HCT116 (cell line): ENCODE measurements at regions not wholly inside any gene's neighbourhood (a gene's known extent, or its start where the extent isn't known, plus 50 kb on each side); places are given as distances from the start of the nearest gene placed in this dataset.

Experiments
- EZH2 ChIP-seq: fragments of 200-600 bp; sonication (generic); IDR thresholded peaks from 2 replicates; pipeline ENCODE4 v1.6.1; 2017; ENCODE audit warnings: antibody characterized with exemption, mixed run types
- EZH2phosphoT487 ChIP-seq: fragments of 200-600 bp; IDR thresholded peaks from 2 replicates; pipeline ENCODE4 v1.6.1; 2018; ENCODE audit warnings: antibody characterized with exemption, borderline replicate concordance
- JUND ChIP-seq: IDR thresholded peaks from 2 replicates; pipeline ENCODE4 v1.6.1; 2012
- POLR2A ChIP-seq: IDR thresholded peaks from 2 replicates; pipeline ENCODE4 v1.7.0; 2011; ENCODE audit warnings: borderline replicate concordance; ENCODE audit not compliant: insufficient read depth, insufficient read length; ENCODE audit errors: extremely low read depth
- POLR2AphosphoS5 ChIP-seq: IDR thresholded peaks from 2 replicates; pipeline ENCODE4 v1.6.1; 2011; ENCODE audit warnings: mild to moderate bottlenecking, low read depth, low read length, moderate library complexity
- RAD21 ChIP-seq: IDR thresholded peaks from 2 replicates; pipeline ENCODE4 v1.6.1; 2012; ENCODE audit warnings: low read depth, mild to moderate bottlenecking
- SIN3A ChIP-seq: IDR thresholded peaks from 2 replicates; pipeline ENCODE4 v1.6.1; 2012; ENCODE audit warnings: low read depth
- SP1 ChIP-seq: IDR thresholded peaks from 2 replicates; pipeline ENCODE4 v1.6.1; 2012; ENCODE audit warnings: low read depth
- ZNF274 ChIP-seq: fragments of 200-500 bp; sonication (Bioruptor generic); IDR thresholded peaks from 2 replicates; pipeline ENCODE4 v1.6.1; 2014; ENCODE audit warnings: mild to moderate bottlenecking, low read depth, low read length, inconsistent platforms
- TF ChIP-seq, protein P1 (sequence below), 3 experiments: fragments of 200-600 bp in 1 of 3; sonication (generic) in 1 of 3; IDR thresholded peaks in 2 of 3; conservative IDR thresholded peaks in 1 of 3; 2 replicates each; pipeline ENCODE4 v1.5.1; 2012 to 2017; ENCODE audit warnings: low read depth in 2 of 3, low read length in 2 of 3, antibody characterized with exemption in 1 of 3, borderline replicate concordance in 1 of 3, control low read depth in 1 of 3, mild to moderate bottlenecking in 1 of 3, mixed read lengths in 1 of 3, mixed run types in 1 of 3, moderate library complexity in 1 of 3; ENCODE audit not compliant: insufficient read depth in 1 of 3
- TF ChIP-seq, protein P2 (sequence below): IDR thresholded peaks from 2 replicates; pipeline ENCODE4 v1.6.1; 2011; ENCODE audit warnings: mild to moderate bottlenecking, low read length, moderate library complexity; ENCODE audit not compliant: insufficient replicate concordance; ENCODE audit errors: extremely low read depth
- TF ChIP-seq, protein P3 (sequence below): IDR thresholded peaks from 2 replicates; pipeline ENCODE4 v1.6.1; 2012

DNA sequence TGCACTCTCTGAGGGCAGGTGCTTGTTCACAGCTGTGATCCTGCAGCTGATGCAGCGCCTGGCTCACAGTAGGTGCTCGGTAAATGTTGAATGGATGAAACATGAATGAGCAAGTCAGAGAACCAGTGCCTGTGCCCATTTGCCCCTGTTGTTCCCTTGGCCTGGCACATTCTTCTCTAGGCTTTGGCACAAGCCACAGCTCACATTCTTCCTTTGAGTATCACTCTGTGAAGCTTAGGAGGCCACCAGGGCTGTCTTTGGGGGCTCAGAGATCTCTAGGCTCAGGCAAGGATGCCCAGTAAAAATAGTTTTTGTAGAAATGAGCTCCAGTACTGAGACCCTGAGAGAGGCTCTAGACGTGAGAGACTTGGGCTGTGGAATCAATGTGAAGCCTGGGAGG, 144.6 kb upstream of the NAV2 start:
- TF ChIP-seq ZNF274 (no peak), EZH2 (no peak), RAD21 (no peak), JUND (no peak), SP1 (no peak), POLR2A (no peak), POLR2AphosphoS5 (no peak), EZH2phosphoT487 (no peak), SIN3A (no peak)
- TF ChIP-seq, protein P1, sequence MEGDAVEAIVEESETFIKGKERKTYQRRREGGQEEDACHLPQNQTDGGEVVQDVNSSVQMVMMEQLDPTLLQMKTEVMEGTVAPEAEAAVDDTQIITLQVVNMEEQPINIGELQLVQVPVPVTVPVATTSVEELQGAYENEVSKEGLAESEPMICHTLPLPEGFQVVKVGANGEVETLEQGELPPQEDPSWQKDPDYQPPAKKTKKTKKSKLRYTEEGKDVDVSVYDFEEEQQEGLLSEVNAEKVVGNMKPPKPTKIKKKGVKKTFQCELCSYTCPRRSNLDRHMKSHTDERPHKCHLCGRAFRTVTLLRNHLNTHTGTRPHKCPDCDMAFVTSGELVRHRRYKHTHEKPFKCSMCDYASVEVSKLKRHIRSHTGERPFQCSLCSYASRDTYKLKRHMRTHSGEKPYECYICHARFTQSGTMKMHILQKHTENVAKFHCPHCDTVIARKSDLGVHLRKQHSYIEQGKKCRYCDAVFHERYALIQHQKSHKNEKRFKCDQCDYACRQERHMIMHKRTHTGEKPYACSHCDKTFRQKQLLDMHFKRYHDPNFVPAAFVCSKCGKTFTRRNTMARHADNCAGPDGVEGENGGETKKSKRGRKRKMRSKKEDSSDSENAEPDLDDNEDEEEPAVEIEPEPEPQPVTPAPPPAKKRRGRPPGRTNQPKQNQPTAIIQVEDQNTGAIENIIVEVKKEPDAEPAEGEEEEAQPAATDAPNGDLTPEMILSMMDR (IDR thresholded peaks at IDR 0.05 in 2 of 3, conservative IDR thresholded peaks at IDR 0.05 in 1 of 3; ENCODE audit: borderline replicate concordance in 1 of 3, insufficient read depth in 1 of 3, low read depth in 2 of 3, low read length in 2 of 3), result no peak
- TF ChIP-seq, protein P2, sequence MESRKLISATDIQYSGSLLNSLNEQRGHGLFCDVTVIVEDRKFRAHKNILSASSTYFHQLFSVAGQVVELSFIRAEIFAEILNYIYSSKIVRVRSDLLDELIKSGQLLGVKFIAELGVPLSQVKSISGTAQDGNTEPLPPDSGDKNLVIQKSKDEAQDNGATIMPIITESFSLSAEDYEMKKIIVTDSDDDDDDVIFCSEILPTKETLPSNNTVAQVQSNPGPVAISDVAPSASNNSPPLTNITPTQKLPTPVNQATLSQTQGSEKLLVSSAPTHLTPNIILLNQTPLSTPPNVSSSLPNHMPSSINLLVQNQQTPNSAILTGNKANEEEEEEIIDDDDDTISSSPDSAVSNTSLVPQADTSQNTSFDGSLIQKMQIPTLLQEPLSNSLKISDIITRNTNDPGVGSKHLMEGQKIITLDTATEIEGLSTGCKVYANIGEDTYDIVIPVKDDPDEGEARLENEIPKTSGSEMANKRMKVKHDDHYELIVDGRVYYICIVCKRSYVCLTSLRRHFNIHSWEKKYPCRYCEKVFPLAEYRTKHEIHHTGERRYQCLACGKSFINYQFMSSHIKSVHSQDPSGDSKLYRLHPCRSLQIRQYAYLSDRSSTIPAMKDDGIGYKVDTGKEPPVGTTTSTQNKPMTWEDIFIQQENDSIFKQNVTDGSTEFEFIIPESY, result no peak
- TF ChIP-seq, protein P3, sequence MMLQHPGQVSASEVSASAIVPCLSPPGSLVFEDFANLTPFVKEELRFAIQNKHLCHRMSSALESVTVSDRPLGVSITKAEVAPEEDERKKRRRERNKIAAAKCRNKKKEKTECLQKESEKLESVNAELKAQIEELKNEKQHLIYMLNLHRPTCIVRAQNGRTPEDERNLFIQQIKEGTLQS, result no peak
